Tibial nerve (tissue), 4 donors: ENCODE measurements at regions not wholly inside any gene's neighbourhood (a gene's known extent, or its start where the extent isn't known, plus 50 kb on each side); places are given as distances from the start of the nearest gene placed in this dataset.

Source experiments
- CTCF ChIP-seq, 5 experiments: fragments of 200-600 bp in 3 of 5; fragments of 450-650 bp in 2 of 5; sonication (generic) in 3 of 5; IDR thresholded peaks; one replicate each; pipeline ENCODE4 v1.5.1; 2016 to 2019; ENCODE audit warnings: antibody characterized with exemption in 5 of 5, mild to moderate bottlenecking in 3 of 5, moderate library complexity in 2 of 5
- EP300 ChIP-seq, 2 donors: sonication (generic); formaldehyde crosslinking; IDR thresholded peaks; one replicate each; pipeline ENCODE4 v1.6.1; 2017; ENCODE audit warnings: antibody characterized with exemption in 2 of 2, mild to moderate bottlenecking in 1 of 2

DNA sequence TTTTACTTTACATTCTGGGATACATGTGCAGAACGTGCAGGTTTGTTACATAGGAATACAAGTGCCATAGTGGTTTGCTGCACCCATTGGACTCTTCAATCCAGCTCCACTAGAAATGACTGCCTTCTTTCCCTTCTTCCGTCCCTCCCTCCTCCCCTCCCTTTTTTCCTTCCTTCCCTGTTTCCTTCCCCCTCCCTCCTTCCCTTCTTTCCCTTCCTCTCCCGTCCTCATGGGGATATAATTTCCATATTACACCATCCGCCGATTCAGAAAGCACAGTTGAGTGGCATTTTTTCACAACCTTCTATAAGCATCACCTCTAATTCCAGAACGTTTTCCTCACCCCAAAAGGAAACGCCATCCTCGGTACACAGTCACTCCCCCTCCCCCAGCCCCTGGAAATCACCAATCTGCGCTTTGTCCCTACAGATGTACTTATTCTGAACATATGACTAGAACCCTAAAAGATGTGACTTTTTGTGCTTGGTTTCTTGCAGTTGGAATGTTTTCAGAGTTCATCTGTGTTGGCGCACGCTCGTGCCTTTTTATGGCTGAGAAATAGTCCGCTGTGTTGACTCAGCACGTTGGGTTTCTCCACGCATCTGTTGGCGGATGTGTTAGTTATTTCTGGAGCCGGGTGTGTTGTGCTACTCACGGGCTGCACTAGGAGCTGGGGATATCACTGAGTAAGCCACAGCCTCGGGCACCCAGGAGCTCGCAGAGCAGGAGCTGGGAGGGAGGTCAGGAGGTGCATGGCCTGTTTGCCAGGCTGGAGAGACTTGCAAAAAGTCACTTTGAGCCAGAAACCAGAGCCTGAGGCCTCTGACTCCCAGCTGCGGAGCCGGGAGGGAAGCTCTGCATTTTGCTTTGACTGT, 336.4 kb downstream of the SEC14L1 start:
- TF ChIP-seq CTCF (IDR thresholded peaks at IDR 0.05) (peak in 2 of 5 experiments; percentile 34 to 44), EP300 (IDR thresholded peaks at IDR 0.05) (peak; percentile 34 to 86)
